ENCODE measurements at regions not wholly inside any gene's neighbourhood (a gene's known extent, or its start where the extent isn't known, plus 50 kb on each side); places are given as distances from the start of the nearest gene placed in this dataset.
A peak's percentile ranks its signal among the peaks of the same experiment; 100 is the strongest.
"Not testable (repeated sequence)": the region's sequence is repeated elsewhere in the genome, so short reads cannot be mapped to it uniquely, and the experiment has no call there.

DNA sequence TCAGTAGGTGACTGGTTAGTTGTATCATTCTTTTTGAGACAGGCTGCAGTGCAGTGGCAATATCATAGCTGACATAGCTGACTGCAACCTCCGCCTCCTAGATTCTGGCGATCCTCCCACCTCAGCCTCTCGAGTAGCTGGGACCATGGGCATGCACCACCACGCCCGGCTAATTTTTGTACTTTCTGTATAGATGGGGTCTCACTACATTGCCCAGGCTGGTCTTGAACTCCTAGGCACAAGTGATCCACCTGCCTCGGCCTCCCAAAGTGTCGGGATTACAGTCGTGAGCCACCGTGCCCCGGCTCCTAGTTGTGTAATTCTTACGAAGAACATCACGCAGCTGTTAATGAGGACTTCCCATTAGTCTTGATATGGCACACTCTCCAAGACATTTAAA is 123.4 kb upstream of the VKORC1L1 start:
- DNase-seq: no peak

DNA sequence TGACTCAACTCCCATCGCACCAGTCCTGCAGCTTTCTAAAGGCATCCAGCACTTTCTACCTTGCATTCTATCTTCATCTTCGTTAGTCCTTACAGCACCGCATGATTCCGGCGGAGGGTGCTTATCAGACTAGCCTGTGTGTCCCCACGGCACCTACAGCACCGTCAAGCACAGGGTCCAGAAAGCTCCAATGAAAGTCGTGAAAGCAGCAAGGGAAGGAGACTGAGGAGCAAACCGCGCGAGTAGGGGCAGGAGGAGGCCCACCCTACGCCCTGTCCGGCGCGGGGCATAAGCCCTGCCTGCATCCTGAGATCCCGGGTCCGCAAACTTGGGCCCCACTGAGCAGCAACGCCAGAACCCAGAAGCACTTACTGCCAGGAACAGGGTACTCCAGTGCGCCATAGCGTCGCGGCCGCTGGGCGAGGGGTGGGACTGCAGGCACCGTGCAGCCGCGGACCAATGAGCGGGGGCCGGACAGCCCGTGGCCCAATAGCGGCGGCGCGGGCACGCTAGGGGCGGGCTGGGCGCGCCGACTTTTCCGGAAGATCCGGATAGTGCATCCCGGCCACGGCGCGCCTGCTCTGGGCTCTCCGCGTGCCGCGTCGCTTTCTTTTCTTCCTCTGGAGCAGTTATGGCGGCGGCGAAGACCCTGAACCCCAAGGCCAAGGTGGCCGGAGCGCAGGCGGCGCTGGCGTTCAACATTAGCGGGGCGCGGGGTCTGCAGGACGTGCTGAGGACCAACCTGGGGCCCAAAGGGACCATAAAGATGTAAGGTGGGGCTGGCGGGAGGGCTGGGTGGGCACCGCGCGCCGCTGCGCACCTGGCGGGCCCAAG is 122.1 kb upstream of the VKORC1L1 start:
- DNase-seq: peak; percentile 85

DNA sequence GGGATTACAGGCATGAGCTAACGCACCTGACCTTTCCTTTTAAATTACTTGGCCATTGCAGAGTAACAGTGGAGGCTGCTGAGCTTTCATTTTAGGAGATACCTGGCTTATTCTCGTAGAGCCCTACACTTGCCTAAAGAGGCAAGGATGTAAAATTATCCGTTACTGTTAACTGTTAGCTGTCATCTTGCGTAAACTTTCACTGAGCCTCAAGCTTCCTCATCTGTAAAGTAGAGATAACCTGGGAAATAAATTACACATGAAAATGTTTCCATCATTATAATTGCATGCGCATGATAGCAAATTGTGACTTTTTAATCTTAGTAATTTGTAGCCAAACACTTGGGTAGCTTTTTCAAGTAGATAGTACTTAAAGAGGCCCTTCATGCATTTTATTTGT is 118.8 kb upstream of the VKORC1L1 start:
- DNase-seq: not testable (repeated sequence)

DNA sequence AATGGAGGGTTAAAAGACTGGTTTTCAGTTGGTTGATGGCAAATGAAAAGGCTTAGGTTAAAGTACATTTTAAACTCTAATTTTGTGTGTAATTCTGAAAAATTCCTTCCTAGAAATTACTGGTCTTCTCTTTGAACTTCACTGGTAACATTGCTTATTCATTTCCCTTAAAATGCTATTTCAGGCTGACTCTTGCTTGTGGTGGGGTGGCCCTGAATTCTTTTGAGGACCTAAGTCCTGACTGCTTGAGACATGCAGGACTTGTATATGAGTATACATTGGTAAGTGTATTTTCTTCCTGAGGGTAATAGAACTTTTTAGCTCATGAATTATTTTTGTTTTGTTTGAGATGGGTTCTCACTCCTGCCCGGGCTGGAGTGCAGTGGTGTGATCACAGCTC is 113.9 kb upstream of the VKORC1L1 start:
- DNase-seq: not testable (repeated sequence)

DNA sequence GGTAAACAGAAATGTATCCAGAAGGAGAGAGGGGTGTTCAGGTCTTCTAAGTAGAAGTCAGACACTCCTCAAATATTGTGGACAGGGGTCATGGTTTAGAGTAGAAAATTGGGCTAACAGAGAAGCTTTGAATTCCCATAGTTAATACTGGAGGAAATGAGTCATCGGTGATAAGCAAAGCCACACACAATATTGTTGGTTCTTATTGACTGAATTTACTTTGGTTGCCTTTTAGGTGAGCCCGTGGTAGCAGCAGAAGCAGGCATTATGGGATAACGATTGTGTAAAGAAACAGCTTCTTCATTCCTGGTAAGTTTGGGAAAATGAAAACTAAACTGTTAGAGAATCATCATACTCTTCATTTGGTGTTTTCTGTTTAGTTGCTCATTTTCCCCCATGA is 110.2 kb upstream of the VKORC1L1 start:
- DNase-seq: not testable (repeated sequence)

DNA sequence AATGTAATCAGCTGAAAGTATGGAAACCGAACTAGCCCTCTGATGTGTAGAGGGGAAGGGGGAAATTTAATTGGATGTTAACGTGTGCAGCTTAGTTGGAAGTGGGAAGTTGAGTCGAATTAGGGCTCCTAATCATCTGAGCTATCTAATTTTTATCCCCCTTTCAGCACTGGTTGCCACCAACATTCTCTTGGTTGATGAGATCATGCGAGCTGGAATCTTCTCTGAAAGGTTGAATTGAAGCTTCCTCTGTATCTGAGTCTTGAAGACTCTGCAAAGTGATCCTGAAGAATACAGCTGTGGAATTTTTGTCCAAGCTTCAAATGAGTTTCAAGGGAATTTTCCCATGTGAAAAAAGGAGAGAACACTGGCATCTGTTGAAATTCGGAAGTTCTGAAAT is 109.8 kb upstream of the VKORC1L1 start:
- DNase-seq: not testable (repeated sequence)

DNA sequence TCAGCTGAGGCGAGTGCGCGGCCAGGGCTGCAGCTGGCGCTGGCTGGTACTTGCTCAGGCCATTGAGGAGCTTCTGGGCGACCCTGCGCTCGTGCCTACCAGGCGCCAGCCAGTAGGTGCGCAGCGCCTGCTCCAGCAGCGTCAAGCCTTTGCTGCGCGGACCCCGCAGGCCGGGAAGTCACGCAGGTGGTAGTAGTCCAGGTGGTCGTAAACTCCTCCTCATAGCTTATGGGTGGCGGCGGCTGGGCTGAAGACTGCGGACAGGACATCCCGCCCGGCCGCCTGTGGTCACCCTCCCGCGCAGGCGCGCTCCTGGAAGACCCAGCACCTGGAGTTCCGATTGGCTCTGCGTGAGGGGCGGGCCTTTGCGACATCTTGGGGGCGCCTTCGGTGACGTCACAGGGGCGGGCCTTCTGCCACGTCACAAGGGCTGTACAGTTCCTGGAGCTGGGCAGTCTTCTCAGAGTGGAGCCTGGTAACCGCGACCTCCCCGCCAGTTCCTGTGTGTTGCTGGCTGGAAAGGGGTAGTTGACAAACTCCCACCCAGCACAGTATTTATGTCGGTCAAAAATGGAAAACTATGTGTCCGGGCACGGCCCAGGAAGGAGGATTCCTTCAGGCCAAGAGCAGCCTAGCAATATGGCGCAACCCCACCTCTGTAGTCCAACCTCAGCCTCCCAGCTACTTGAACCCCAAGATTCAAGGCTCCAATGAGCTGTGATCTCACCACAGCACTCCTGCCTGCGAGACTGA is 102.2 kb upstream of the VKORC1L1 start:
- peak; percentile 83 for DNase-seq

DNA sequence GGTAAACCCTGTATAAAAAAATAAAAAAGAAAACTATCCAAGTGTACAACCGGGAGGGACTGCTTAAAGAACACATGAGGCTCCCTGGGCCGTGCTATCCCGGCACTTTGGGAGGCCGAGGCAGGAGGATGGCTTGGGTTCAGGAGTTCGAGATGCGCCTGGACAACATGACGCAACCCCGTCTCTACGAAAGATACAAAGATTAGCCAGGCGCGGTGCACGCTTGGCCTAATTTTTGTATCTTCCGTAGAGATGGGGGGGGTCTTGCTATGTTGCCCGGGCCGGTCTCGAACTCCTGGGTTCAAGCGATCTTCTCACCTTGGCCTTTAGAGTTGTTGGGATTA is 101.7 kb upstream of the VKORC1L1 start:
- DNase-seq: not testable (repeated sequence)

DNA sequence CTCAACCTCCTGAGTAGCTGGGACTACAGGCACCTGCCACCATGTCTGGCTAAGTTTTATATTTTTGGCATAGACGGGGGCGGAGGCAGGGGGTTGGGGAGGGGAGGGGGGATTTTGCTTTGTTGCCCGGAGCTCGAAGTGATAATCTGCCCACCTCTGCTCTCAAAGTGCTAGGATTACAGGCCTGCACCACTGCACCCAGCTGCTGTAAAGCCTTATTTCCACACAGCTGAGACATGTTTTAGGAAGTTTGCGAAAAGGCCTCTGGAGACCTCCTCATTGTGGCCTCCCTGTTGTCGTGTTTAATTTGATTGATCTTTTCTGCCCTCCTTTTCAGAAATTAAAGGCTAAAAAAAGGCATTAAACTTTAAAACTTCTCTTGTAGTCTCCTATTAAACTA is 96.2 kb upstream of the VKORC1L1 start:
- DNase-seq: not testable (repeated sequence)

DNA sequence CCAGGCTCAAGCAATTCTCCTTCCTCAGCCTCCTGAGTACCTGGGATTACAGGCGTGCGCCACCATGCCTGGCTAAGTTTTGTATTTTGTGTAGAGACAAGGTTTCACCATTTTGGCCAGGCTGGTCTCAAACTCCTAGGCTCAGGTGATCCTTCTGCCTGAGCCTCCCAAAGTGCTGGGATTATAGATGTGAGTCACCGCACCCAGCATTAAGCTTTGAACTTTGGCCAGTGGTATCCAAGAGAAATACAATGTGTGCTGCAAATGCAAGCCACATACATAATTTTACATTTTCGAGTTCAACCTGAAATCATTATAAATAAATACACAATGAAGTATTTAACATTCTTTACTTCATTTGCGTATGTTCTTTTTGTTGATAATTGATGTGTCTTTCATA is 82.9 kb upstream of the VKORC1L1 start:
- DNase-seq: not testable (repeated sequence)

DNA sequence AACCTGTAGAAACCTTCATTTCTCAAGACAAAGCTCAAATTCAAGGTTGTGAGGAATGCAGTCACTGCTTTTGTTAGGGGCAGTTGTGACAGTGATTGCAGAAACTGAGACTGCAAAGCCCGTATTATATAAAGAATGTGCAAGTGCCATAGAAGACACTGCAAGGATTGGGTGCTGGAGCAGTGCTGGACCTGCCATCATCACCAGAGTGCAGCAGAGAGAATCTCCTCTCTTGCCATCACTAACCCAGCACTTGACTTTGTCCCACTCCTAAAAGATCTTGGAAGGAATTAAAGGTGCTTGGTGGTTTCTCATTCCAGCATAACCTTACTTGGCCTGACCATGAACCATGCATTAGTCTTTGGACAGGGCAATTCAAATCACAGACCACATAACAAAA is 81.1 kb upstream of the VKORC1L1 start:
- DNase-seq: not testable (repeated sequence)

DNA sequence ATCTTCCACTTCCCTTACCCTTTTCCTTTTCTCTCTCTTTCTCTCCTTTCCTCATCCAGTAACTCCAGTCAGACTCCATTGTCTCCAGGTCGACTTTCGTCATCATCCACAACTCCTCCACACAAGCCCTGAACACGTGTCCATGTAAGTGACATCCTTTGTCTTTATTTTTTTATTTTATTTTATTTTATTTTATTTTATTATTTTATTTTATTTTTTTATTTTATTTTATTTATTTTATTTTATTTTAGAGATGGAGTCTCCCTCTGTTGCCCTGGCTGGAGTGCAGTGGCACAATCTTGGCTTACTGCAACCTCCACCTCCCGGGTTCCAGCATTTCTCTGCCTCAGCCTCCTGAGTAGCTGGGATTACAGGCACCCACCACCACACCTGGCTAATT is 80.1 kb upstream of the VKORC1L1 start:
- DNase-seq: not testable (repeated sequence)

DNA sequence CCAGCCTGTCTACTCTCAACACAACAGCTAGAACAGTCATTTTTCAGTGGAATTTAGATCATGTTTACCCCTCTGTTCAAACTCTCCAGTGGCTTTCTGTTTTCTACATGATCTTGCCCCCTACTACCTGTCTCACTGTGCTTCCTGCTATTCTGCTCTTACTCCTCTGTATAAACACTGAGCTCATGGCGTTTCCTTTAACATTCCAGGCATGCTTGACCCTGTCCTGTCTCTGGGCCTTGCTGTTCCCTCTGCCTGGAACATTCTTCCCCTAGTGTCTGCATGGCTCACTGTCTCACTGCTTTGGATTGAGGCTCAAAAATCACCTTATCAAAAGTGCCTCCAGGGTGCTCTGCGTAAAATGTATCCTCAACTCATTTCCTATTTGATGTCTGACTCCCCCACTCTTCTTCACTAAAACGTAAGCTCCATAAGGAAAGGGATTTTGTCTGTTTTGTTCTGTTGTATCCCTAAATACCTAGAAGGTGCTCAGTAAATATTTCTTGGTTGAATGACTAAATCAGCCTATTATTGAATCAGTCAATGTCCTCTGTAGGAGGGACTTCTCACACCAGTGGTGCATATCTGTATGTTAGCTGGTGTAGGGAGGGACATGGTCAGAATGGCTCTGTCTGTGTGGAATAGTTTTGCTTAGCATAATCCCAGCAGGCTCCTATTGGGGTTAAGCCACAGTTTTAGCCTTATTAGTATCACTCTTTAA is 78.0 kb upstream of the VKORC1L1 start:
- not testable (repeated sequence) for DNase-seq

DNA sequence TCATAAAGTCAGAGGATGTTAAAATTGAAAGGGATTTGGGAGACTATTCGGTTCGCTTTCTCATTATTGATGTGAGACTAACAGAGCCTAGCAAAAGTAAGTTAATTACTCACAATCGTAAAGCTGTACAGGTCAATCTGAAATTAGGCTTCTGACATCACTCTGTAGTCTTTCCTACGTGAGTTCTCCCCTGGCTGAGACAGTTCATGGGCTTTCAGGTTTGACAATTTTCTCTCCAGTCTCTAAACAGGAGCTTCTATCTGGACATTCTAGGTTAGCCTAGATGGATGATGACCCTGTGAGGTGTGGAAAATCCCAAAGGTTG is 77.5 kb upstream of the VKORC1L1 start:
- not testable (repeated sequence) for DNase-seq

DNA sequence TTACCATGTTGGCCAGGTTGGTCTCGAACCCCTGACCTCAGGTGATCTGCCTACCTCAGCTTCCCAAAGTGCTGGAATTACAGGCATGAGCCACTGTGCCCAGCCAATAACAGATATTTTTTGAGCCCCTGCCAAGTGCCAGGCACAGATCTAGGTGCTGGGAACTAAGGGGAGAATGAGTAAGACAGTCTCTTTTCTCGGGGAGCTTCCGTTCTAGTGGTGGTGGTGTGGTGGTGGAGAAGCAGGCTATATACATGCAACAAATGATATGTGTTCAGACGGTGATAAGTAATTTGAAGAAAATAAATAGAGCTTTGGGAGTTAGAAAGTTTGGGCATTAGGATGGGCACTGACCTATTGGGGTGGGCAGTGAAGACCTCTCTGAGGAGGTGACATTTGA is 76.7 kb upstream of the VKORC1L1 start:
- DNase-seq: no peak

DNA sequence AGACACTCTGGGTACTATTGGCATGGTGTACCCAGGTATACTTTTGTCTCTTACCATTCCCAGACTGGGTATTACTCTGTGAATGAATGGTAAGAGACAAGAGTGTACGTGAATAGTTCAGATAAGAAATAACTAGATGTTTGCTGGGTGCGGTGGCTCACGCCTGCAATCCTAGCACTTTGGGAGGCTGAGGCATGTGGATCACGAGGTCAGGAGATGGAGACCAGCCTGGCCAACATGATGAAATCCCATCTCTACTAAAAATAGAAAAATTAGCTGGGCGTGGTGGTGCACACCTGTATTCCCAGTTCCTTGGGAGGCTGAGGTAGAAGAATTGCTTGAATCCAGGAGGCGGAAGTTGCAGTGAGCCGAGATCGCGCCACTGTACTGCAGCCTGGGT is 75.8 kb upstream of the VKORC1L1 start:
- not testable (repeated sequence) for DNase-seq

DNA sequence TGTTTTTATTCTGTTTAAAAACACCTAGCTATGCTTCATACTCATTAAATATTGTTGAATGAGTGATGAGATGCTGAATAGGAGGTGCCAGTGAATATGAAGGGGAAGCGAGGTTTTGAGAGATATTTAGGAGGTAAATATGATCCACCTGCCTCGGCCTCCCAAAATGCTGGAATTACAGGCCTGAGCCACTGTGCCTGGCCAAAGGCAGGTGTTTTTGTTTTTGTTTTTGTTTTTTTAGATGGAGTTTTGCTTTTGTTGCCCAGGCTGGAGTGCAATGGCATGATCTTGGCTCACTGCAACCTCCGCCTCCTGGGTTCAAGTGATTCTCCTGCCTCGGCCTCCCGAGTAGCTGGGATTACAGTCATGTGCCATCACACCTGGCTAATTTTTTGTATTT is 75.3 kb upstream of the VKORC1L1 start:
- not testable (repeated sequence) for DNase-seq

DNA sequence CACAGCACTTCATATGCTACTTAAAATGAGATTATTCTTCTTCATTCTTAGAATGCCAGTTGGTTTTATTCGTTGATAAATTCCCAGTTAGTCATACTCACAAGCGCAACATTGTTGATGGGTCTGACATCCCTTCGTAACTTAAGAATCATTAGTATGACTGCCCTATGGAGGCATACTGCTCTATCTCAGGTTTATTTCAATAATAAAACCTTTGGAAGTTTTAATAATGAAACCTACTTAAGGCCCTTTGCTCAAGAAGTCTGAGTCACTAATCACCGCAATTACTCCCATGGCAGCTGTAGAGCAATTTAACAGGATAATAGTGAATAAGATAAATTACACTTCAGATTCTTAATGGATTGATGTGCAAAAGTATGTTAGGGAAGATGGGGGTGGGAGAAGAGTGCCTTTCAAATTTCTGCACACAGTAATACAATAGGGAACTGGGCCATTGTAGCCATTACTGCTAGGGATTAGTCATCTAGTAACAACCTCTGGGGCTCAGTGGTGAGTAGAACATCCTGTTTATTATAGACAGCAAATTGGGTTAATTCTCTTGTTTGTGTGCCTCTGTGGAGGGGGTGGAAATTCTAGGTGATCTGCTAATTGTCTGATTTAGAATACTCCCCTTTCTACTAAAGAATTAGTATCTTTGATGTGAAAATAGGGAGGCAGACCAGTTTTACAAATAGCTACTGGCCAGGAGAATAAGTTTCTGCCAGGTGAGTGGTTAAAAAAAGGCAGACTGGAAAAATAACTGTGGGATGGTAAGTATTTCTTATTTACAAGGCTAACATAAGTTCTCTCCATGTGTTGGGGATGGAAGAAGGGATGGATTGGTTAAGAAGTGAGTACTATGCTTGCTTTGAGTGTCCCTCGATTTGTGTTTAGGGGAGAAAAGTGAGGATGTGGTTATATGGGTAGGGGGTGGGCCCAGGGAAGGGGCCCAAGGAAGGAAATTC is 74.5 kb upstream of the VKORC1L1 start:
- DNase-seq: no peak

DNA sequence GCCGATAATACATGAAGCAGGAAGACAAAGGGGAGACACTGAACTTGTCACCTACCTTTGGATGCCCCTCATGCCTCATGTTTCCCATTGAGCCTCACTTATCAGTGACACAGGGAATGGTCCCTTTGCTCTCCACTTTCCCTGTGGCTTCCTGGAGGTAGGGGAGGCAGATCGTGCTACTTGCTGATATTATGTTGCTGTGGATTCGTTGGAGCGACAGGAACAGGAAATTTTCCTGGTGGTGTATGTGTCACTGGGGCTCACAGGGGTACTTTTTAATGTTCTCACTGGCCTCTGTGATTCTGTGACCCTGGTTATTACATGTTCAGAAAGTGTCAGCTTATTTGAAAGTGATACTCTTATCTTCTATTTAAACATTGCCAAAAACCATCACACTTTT is 72.7 kb upstream of the VKORC1L1 start:
- DNase-seq: not testable (repeated sequence)

DNA sequence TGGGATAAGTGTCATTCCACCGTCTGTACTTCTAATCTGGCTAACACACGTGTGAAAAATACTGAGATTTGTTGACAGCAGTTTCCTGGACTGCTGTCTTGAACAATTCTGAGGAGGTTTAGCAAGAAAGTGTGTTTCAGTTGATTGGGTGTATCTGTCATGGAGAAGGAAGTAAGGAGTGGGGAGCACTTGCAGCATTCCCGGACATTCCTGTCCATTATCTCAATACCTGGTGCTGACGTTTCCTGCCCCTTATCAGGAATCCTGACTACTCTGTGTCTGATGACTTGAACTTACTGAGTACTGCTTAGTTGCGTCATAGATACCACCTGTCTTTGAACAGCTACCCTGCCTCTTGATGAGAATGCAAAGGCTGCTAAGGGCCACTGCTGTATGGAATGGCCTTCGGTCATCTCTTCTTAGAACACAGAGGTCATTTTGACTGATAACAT is 72.0 kb upstream of the VKORC1L1 start:
- no peak for DNase-seq

DNA sequence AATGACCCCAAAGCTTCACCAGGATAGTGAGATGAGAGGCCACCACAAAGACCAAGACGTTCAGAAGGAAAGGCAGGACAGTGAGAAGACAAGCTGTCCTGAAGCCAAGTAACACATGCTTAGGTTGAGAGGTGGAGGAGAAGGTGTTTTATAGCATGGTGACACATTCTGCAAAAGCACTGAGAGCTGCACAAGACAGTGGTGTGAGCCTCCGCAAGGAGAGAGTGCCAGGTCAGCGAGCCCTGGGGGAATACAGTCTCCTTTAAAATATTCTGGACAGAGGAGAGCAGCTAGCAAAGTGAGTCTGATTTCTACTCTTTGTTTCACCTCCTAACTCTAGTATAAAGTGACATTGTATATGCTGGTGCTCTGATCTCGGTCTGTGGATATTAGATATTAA is 68.0 kb upstream of the VKORC1L1 start:
- no peak for DNase-seq

DNA sequence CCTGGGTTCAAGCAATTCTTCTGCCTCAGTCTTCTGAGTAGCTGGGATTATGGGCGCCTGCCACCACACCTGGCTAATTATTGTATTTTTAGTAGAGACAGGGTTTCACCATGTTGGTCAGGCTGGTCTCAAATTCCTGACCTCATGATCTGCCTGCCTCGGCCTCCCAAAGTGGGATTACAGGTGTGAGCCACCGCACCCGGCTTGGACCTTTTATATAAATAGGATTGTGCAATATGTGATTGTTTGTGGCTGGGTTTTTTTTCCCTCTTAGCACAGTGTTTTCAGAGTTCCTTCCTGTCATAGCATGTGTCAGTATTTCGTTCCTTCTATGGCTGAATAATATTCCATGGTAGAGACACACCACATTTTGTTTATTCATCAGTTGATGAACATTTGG is 65.8 kb upstream of the VKORC1L1 start:
- not testable (repeated sequence) for DNase-seq

All from DMS 273 treated with DMSO at 0.1 percent for 48 hours (cell line).